GM21529 (cell line): ENCODE measurements at regions not wholly inside any gene's neighbourhood (a gene's known extent, or its start where the extent isn't known, plus 50 kb on each side); places are given as distances from the start of the nearest gene placed in this dataset.

Source experiments
- ATAC-seq: cut with Tn5 transposase; IDR thresholded peaks from one replicate; pipeline ENCODE4 v1.9.1; 2021; ENCODE audit not compliant: unreplicated experiment

DNA sequence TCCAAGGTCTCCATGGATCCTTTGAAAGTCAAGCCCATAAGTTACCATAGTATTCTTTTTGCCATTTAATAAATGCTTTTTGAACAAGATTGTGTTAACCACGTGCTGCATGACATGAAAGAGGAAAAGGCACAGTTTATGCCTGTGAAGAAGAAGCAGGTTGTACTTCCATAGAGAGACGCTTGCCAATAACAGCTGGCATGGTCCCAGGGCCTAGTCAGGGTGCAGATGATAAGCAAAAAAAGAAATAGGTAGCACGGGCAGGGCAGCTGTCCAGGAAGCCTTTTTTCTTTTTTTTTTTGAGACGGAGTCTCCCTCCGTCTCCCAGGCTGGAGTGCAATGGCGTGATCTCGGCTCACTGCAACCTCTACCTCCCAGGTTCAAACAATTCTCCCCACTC is 71.8 kb upstream of the CLINT1 start:
- ATAC-seq, result no peak

DNA sequence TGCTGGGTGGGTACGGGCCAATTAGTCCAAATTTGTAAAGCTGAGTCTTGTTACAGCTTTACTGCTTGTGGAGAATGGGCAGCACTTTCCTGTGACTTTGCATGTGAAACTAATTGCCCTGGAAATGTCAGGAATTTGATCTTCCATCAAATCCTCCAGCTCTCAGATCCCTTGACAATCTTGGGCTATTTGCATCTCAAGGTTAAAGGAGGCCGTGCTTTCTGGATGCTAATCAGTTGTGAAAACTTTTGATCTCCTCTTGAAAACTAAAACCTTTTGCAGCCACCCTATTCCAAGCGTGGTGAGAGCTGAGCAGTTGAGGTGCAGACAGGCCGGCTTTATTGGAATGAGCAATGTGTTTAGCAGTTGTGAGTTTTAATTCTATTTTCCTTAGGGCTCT is 68.0 kb upstream of the CLINT1 start:
- ATAC-seq, result no peak

DNA sequence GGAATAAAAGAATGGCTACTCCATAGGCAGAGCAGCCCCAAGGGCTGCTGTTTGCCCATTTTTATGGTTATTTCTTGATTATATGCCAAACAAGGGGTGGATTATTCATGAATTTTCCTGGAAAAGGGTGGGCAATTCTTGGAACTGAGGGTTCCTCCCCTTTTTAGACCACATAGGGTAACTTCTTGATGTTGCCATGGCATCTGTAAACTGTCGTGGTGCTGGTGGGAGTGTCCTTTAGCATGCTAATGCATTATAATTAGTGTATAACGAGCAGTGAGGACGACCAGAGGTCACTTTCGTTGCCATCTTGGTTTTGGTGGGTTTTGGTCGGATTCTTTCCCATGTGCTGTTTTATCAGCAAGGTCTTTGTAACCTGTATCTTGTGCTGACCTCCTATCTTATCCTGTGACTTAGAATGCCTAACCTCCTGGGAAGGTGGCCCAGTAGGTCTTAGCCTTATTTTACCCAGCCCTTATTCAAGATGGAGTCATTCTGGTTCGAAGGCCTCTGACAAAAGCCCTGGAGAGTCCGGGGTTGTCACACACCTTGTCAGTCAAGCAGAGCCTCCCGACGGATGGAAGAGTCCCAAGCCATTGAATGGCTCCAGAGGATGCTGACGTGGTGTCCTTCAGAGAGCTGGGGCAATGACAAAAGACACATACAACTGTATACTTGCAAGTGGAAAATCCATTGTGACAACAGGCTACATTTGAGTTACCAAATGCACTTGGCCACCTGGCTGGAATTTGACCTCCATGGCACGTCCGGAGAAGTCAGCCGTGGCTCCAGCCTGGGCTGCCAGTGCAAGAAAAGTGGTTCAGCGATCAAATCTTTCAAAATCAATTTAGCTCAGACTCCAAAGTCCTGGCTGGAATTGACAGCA is 67.1 kb upstream of the CLINT1 start:
- no peak for ATAC-seq

DNA sequence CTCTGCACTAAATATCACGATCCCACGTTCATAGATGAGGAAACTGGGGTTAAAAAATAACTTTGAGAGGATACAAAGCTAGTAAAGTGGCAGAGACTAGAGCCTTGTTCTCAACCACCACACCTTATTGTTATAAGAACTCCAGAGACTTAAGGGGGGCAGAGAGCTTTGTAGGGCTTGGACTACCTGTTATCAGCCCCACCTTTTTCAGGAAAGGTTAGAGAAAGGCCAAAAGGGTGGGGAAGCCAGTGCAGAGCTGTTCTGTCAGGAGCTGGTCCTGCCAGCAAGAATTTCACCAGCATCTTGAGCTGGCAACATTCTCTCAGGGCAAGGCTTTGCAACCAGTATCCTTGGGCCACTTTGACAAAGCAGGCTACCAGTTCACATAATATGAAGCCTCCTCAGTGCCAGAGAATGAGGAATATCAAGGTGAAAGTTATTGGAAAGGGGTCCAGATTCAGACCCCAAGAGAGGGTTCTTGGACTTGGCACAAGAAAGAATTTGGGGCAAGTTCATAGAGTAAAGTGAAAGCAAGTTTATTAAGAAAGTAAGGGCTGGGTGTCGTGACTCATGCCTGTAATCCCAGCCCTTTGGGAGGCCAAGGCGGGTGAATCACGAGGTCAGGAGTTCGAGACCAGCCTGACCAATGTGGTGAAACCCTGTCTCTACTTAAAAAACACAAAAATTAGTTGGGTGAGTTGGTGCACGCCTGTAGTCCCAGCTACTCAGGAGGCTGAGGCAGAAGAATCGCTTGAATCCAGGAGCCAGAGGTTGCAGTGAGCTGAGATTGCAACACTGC is 66.2 kb upstream of the CLINT1 start:
- no peak for ATAC-seq

DNA sequence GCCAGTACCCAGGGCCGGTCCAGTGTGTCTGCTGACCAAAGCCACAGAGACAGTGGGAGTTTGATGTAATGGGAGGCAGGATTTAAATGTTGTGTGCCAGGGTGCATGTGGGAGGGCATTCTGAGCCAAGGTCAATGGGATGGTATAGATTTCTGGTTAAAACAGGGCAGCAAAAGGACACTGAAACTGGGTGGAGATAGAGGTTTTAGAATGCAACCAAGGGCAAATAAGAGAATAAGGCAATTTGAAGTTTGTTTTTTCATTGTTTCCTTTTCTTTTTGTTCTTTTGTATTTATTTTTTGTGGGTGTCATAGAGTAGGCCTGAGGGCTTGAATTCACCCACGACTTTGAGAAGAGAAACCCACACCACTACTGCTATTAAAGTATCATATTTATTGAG is 65.5 kb upstream of the CLINT1 start:
- no peak for ATAC-seq

DNA sequence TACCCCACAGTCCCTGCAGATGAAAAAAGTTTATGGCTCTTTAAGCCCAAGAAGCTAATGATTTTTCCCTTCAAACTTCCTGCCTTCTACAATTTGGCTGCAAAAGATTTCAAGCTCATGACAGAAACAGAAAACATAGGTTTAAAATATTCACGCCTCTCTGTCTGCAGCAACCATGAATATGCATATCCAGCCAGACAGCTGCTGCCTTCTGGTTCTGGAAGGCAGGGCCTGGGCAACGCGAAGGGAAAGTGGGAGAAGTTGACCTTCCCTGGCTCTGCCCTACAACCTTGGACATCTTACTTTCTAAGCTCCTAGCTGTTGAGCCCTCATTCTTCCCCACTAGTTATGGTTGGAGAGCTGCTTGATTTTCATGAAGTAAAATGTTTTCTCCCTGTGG is 64.8 kb upstream of the CLINT1 start:
- no peak for ATAC-seq

DNA sequence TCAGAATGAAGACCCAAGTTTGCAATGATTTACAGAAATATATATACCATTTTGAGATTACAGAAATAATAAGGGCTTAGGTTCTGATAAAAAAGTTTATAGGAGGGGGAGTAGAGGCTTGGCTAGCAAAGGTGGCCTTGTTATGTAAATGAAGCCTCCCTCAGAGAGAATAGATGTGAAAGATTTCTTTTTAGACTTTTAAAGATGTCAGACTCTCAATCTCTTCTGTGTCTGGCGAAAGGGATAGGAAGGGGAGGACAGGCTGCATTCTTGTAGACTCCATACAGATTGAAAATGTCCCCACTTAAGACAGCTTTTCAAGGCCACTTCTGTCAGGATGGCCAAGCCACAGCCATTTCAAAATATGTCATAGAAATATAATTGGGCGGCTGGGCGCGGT is 63.1 kb upstream of the CLINT1 start:
- ATAC-seq, result no peak

DNA sequence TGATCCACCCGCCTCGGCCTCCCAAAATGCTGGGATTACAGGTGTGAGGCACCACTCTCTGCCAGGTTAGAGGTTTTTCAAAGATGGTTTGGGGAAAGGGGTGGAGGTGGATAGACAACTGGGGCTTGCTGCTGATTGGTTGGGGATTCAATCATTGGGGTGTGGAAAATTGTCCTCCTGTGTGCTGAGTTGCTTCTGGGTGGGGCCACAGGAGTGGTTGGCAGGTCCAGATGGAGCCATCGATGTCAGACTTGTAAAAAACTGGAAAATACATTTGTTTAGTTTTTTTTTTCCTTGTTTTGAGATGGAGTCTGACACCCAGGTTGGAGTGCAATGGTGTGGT is 61.9 kb upstream of the CLINT1 start:
- ATAC-seq, result no peak

DNA sequence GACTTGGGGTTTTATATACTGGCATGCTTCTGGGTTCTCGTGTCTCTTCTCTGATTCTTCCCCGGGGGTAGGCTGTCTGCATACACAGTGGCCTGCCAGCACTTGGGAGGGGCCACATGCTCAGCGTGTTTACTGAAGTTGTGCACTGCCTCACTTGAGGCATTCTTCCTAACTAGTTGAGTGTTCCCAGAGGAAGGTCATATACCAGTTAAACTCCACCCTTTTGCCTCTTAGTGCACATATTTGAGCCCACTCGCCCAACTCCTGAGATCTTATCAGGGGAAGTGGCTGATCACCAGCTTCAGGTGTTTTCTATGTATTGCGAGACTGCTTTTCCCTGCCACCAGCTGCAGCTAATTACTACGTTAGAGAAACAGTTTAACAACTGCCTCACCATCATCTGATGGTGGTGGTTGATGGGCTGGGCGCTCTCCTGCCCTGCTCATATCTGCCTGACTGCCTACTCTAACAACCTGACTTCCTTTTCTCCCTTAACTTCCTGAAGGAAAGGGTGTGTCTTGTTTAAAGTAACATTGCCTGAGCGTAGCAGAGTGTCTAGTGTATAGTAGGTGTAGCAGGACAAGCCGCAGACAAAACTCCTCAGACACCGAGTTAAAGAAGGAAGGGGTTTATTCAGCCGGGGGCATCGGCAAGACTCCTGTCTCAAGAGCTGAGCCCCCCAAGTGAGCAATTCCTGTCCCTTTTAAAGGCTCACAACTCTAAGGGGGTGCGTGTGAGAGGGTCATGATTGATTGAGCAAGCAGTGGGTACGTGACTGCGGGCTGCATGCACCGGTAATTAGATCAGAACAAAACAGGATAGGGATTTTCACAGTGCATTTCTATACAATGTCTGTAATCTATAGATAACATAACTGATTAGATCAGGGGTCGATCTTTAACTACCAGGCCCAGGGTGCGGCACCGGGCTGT is 60.1 kb upstream of the CLINT1 start:
- ATAC-seq, result no peak

DNA sequence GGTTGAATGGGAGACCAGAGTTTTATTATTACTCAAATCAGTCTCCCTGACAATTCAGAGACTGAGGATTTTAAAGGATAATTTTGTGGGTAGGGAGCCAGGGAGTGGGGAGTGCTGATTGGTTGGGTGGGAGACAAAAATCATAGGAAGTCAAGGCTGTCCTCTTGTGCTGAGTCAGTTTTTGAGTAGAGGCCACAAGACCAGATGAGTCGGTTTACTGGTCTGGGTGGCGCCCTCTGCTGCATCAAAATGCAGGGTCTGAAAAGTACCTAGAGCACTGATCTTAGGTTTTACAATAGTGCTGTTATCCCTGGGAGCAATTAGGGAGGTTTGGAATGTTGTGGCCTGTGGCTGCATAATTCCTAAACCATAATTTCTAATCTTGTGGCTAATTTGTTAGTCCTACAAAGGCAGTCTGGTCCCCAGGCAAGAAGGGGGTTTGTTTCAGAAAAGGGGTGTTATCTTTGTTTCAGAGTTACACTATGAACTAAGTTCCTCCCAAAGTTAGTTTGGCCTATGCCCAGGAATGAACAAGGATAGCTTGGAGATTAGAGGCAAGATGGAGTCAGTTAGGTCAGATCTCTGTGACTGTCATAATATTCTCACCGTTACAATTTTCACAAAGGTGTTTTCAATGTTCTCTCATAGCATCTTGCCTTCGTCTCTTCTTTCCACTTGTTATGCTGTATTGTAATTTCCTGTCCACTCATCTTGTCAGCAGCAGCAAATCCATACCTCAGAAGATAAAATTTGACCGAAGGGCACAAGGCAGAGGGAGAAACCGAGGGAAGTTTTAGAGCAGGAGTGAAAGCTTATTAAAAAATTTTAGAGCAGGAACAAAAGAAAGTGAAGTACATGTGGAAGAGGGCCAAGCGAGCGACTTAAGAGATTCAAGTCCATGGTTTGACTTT is 59.2 kb upstream of the CLINT1 start:
- peak; percentile 86 for ATAC-seq

DNA sequence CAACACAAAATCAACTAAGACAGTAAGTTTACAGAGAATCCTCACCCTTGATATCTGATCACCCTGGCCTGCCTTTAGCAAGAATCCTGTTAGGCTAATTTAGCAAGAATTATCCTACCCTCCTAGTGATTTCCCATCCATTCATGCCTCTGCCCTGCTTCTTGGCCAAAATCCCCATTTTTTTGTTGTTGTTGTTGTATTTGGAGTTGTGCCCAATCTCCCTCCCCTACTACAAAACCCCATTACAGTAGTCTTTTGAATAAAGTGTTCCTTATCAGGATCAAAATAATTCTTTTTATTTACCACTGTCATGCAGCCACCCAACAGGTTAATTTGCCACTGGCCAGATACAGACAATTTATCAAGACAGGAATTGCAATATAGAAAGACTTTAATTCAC is 58.5 kb upstream of the CLINT1 start:
- ATAC-seq, result no peak

DNA sequence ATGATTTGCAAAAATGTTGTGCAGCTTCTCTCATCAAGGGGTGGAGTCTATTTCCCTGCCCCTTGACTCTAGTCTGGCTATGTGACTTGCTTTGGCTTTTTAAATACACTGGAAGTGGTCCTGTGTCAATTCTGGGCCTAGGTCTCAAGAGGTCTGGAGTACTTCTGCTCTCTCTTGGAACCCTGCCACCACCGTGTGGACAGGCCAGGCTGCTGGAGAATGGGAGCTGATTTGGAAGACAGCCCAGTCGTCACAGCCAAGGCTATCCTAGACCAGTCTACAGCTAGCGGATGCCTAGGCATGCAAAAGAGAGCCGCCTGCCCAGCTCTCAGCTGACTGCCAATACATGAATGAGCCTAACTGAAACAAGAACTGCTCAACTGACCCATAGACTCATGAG is 56.7 kb upstream of the CLINT1 start:
- ATAC-seq, result no peak

DNA sequence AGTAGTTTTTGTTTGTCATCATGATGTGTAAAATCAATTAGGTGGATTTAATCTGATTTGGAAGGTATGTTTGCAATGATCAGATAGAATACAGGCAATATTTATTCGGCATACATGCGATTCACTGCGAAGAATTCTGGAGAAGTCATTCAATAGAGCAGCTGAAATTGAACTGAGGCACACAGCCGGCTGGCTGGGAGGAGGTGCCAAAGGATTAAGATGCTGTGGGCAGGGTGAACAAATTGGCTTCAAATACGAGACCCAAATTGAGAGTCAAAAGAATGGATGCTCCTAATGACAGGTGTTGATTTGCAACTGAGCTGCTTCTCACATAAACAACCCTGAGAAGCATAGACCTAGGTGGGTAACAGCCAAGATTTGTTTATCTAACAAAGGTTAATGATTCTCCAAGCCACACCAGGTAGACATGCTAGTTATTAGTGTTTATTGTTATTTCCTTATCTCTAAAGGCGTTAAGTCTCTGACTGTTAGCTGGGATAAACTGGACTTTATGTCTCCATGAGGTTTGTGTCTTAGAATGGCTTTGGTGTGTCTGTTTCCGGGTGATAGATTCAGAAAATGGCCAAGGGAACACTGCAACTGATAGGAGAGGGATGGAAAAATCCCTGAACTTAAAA is 55.3 kb upstream of the CLINT1 start:
- no peak for ATAC-seq

DNA sequence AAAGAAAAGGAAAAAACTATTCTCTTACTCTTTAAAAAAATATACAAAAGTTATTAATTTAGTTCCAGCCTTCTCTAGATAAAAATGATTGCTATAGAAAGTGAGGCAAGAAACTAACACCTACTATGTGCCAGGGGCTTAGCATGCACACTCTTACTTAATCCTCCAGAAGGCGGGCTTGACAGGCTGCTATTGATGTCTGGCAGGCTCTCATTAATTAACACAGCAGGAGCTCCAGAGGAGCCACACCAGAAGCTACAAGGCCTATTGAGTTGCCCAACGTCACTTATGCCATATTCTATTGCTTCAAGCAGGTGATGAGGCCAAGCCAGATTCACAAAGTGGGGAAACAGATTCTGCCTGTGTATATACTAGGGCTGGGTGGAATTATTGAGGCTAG is 54.6 kb upstream of the CLINT1 start:
- ATAC-seq, result no peak

DNA sequence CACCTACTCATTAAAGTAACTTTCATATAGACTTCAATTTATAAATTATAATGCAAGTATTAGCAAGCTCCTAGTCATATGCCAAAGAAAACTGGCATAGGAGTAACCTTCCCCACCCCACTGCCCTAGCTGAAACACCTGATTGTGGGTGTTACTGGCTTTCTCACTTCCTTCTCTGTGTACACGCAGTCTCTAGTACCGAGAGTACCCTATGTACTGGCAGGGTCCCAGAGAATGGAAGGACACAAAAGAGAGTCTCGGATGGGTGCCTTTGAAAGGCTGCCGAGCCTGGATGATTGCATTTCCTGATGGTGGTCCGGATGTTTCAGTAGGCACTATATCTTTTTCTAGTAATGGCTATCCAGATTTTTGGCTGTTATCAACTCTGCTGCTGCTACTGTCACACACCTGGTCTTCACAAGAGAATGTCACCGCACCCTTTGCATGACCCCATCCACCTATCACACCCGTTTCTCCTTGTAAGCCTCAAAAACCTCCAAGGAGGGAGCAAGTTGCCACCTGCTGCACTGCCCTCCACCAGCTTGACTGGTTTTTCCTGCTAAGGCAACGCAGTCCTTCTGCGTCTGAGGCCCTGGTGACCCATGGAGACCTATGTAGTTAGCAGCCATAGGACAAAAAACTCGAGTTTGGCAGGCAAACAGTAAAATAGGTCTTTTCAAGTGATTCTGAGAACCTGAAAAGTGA is 53.8 kb upstream of the CLINT1 start:
- ATAC-seq, result peak; percentile 97

DNA sequence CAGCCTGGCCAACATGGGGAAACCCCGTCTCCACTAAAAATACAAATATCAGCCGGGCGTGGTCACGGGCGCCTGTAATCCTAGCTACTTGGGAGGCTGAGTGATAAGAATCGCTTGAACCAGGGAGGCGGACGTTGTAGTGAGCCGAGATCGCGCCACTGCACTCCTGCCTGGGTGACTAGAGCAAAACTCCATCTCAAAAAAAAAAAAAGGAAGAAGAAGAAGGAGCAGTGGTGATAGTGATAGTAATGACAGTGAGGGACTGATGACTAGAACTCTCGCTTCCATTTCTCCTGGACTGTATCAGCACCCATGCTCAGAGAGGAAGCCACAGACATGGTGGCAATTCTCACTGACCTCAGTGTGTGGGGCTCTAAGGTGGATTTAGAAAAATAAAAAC is 52.6 kb upstream of the CLINT1 start:
- no peak for ATAC-seq
